ENCODE measurements at regions not wholly inside any gene's neighbourhood (a gene's known extent, or its start where the extent isn't known, plus 50 kb on each side); places are given as distances from the start of the nearest gene placed in this dataset.

- Histone ChIP-seq H3K36me3 (ENCODE audit: insufficient read depth, low read length, poor library complexity, severe bottlenecking) (no peaks in the 10 kb centered on the region), H3K27me3 (replicated peaks; ENCODE audit: insufficient read depth, low read depth, low read length, poor library complexity) (no peaks in the 10 kb centered on the region), H3K9me3 (ENCODE audit: low read depth, low read length, poor library complexity, severe bottlenecking) (no peaks in the 10 kb centered on the region), H3K4me1 (ENCODE audit: insufficient read depth, low read length, poor library complexity, severe bottlenecking) (no peaks in the 10 kb centered on the region), H3K27ac (ENCODE audit: low read depth, low read length, poor library complexity, severe bottlenecking) (no peak overlapping the region), H3K4me3 (ENCODE audit: low read depth, low read length, poor library complexity, severe bottlenecking) (no peak overlapping the region)
- CTCF ChIA-PET: no interaction called here
- intact Hi-C loops (cut with micrococcal nuclease; ENCODE audit: unreplicated experiment): no loop called here
- POLR2A ChIA-PET (ENCODE audit: low non-redundant PET): no interaction called here
- TF ChIP-seq, protein P1, sequence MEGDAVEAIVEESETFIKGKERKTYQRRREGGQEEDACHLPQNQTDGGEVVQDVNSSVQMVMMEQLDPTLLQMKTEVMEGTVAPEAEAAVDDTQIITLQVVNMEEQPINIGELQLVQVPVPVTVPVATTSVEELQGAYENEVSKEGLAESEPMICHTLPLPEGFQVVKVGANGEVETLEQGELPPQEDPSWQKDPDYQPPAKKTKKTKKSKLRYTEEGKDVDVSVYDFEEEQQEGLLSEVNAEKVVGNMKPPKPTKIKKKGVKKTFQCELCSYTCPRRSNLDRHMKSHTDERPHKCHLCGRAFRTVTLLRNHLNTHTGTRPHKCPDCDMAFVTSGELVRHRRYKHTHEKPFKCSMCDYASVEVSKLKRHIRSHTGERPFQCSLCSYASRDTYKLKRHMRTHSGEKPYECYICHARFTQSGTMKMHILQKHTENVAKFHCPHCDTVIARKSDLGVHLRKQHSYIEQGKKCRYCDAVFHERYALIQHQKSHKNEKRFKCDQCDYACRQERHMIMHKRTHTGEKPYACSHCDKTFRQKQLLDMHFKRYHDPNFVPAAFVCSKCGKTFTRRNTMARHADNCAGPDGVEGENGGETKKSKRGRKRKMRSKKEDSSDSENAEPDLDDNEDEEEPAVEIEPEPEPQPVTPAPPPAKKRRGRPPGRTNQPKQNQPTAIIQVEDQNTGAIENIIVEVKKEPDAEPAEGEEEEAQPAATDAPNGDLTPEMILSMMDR (conservative IDR thresholded peaks at IDR 0.05; ENCODE audit: low read depth, low read length): no peak
- TF ChIP-seq EZH2 (IDR thresholded peaks at IDR 0.05; ENCODE audit: borderline replicate concordance, low read depth, low read length, poor library complexity, severe bottlenecking): no peak
- no peak for DNase-seq (ENCODE audit: low spot score)
- no TSS peak for BruUV-seq (replicated peaks)
These were observed 64.6 kb upstream of the IL15 start for GRCh38 chr4:141571793-141572192.

DNA sequence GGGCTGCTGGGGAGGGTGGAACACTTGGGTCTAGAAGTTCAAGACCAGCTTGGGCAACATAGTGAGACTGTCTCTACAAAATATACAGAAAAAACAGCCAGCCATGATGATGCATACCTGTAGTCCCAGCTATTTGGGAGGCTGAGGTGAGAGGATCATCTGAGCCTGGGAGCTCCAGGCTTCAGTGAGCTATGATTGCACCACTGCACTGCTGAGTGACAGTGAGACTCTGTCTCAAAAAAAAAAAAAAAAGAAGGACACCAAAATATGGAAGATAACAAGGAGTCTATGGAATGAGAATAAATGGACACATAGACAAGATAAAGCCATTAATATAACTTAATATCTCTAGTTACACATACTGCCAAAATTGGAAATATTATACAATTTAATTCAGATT, 62.7 kb upstream of the IL15 start:
- CTCF ChIA-PET: no interaction called here

DNA sequence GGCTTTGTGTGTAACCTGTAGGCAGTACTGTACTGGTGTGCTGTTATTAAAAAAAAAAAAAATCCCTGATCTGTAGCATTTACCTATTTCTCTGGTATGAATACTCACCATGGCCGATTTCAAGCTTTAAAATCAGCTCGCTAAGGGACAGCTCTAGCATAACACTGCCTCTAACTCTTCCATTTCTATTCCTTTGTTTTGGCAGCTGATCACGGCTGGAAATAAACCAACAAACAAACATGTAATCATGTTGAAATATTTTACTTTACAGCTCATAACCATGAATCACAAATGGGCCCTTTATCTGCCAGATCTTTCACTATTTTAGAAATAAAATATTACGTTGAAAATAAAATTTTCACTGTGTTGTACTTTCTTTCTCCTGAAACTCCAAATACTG, 60.5 kb upstream of the IL15 start:
- TF ChIP-seq, protein P1 (conservative IDR thresholded peaks at IDR 0.05; ENCODE audit: low read depth, low read length): no peak
- TF ChIP-seq EZH2 (IDR thresholded peaks at IDR 0.05; ENCODE audit: borderline replicate concordance, low read depth, low read length, poor library complexity, severe bottlenecking): no peak
- no peaks in the 10 kb centered on the region for H3K4me1 ChIP-seq (ENCODE audit: insufficient read depth, low read length, poor library complexity, severe bottlenecking)
- no peaks in the 10 kb centered on the region for H3K27me3 ChIP-seq (replicated peaks; ENCODE audit: insufficient read depth, low read depth, low read length, poor library complexity)
- no peaks in the 10 kb centered on the region for H3K36me3 ChIP-seq (ENCODE audit: insufficient read depth, low read length, poor library complexity, severe bottlenecking)
- no TSS peak for BruUV-seq (replicated peaks)
- no peaks in the 10 kb centered on the region for H3K9me3 ChIP-seq (ENCODE audit: low read depth, low read length, poor library complexity, severe bottlenecking)
- intact Hi-C loops (cut with micrococcal nuclease; ENCODE audit: unreplicated experiment): no loop called here
- no peak overlapping the region for H3K27ac ChIP-seq (ENCODE audit: low read depth, low read length, poor library complexity, severe bottlenecking)
- ChIA-PET POLR2A (ENCODE audit: low non-redundant PET) (no interaction called here), CTCF (no interaction called here)
- no peak overlapping the region for H3K4me3 ChIP-seq (ENCODE audit: low read depth, low read length, poor library complexity, severe bottlenecking)
- DNase-seq (ENCODE audit: low spot score): no peak

More for the DNA sequence above, 62.7 kb upstream of the IL15 start:
- intact Hi-C loops (cut with micrococcal nuclease; ENCODE audit: unreplicated experiment): no loop called here
- Histone ChIP-seq H3K9me3 (ENCODE audit: low read depth, low read length, poor library complexity, severe bottlenecking) (no peaks in the 10 kb centered on the region), H3K4me3 (ENCODE audit: low read depth, low read length, poor library complexity, severe bottlenecking) (no peak overlapping the region), H3K27ac (ENCODE audit: low read depth, low read length, poor library complexity, severe bottlenecking) (no peak overlapping the region), H3K4me1 (ENCODE audit: insufficient read depth, low read length, poor library complexity, severe bottlenecking) (no peaks in the 10 kb centered on the region), H3K27me3 (replicated peaks; ENCODE audit: insufficient read depth, low read depth, low read length, poor library complexity) (no peaks in the 10 kb centered on the region), H3K36me3 (ENCODE audit: insufficient read depth, low read length, poor library complexity, severe bottlenecking) (no peaks in the 10 kb centered on the region)
- no TSS peak for BruUV-seq (replicated peaks)
- DNase-seq (ENCODE audit: low spot score): no peak
- TF ChIP-seq EZH2 (IDR thresholded peaks at IDR 0.05; ENCODE audit: borderline replicate concordance, low read depth, low read length, poor library complexity, severe bottlenecking): no peak
- TF ChIP-seq, protein P1 (conservative IDR thresholded peaks at IDR 0.05; ENCODE audit: low read depth, low read length): no peak
- POLR2A ChIA-PET (ENCODE audit: low non-redundant PET): no interaction called here

All from A673 (cell line).